GM12878 (cell line): ENCODE measurements at regions not wholly inside any gene's neighbourhood (a gene's known extent, or its start where the extent isn't known, plus 50 kb on each side); places are given as distances from the start of the nearest gene placed in this dataset.

Source experiments
- ATAC-seq: fragments of 200-7000 bp; cut with Tn5 transposase; 3 replicates; pipeline ENCODE4 v1.9.1; 2020; ENCODE audit warnings: mild to moderate bottlenecking, moderate library complexity
- BruUV-seq: library from RNA; stranded (reverse); fragments of 400-500 nt; replicated peaks from 2 replicates; lab custom pipeline; 2021; lab: Mats Ljungman, UMichigan
- CTCF ChIA-PET: fragments of 300-600 bp; sonication (Branson Sonifier 250); formaldehyde crosslinking; extraction: SDS; loops from one replicate; lab custom pipeline; 2021; ENCODE audit warnings: inconsistent platforms; lab: Yijun Ruan, JAX
- POLR2A ChIA-PET: fragments of 350-600 bp; formaldehyde crosslinking; extraction: SDS; loops from one replicate; lab custom pipeline; 2021; ENCODE audit warnings: inconsistent platforms; lab: Charles Lee
- RAD21 ChIA-PET: fragments of 300-600 bp; sonication (Branson Sonifier 250); formaldehyde crosslinking; loops from one replicate; lab custom pipeline; 2023; ENCODE audit warnings: antibody characterized with exemption; ENCODE audit not compliant: unreplicated experiment; lab: Charles Lee
- SMC1A ChIA-PET: fragments of 300-600 bp; sonication (Branson Sonifier 250); formaldehyde crosslinking; loops from one replicate; lab custom pipeline; 2023; ENCODE audit not compliant: unreplicated experiment, uncharacterized antibody; lab: Charles Lee
- DNase-seq: peaks from one replicate; pipeline ENCODE4 v3.0.0-alpha.2; 2011; ENCODE audit warnings: low read depth, low spot score
- FAIRE-seq: peaks from 3 replicates; lab custom pipeline; 2011; peaks lifted over from hg19 to GRCh38; lab: Jason Lieb, UNC
- H2AFZ ChIP-seq: 2 replicates; pipeline ENCODE4 v1.6.0; 2011; ENCODE audit warnings: low read depth, low read length, control low read depth; ENCODE audit not compliant: control insufficient read depth
- H3K27ac ChIP-seq: 2 replicates; pipeline ENCODE4 v1.5.1; 2011; ENCODE audit warnings: control low read depth; ENCODE audit not compliant: control insufficient read depth, insufficient read depth
- H3K27me3 ChIP-seq, 2 experiments: replicated peaks in 1 of 2; 2 replicates each; pipeline versions ENCODE4 v1.6.0 to v1.6.1; 2011; ENCODE audit warnings: low read length in 1 of 2; ENCODE audit not compliant: control insufficient read depth in 2 of 2, insufficient read depth in 2 of 2
- H3K36me3 ChIP-seq, 2 experiments: 2 replicates each; pipeline ENCODE4 v1.5.1; 2011; ENCODE audit warnings: low read length in 1 of 2; ENCODE audit not compliant: control insufficient read depth in 2 of 2, insufficient read depth in 2 of 2
- H3K4me1 ChIP-seq: 2 replicates; pipeline ENCODE4 v1.6.1; 2011; ENCODE audit warnings: mild to moderate bottlenecking, low read length, moderate library complexity, mixed read lengths; ENCODE audit not compliant: control insufficient read depth, insufficient read depth
- H3K4me2 ChIP-seq: 2 replicates; pipeline ENCODE4 v1.6.0; 2011; ENCODE audit warnings: control low read depth; ENCODE audit not compliant: control insufficient read depth, insufficient read depth
- H3K4me3 ChIP-seq: fragments of 200-600 bp; sonication (generic); 2 replicates; pipeline ENCODE4 v1.5.1; 2016
- H3K79me2 ChIP-seq: 2 replicates; pipeline ENCODE4 v1.6.0; 2011; ENCODE audit warnings: low read length; ENCODE audit not compliant: control insufficient read depth, insufficient read depth
- H3K9ac ChIP-seq: 2 replicates; pipeline ENCODE4 v1.8.0; 2011; ENCODE audit warnings: low read length, control low read depth, mixed read lengths; ENCODE audit not compliant: control insufficient read depth, insufficient read depth
- H3K9me3 ChIP-seq: replicated peaks from 3 replicates; pipeline ENCODE4 v1.5.1; 2011; ENCODE audit warnings: mild to moderate bottlenecking, low read length; ENCODE audit not compliant: control insufficient read depth, insufficient read depth
- H4K20me1 ChIP-seq: 2 replicates; pipeline ENCODE4 v1.6.0; 2011; ENCODE audit not compliant: control insufficient read depth, insufficient read depth
- BHLHE40 ChIP-seq, 2 experiments: fragments of 450-650 bp in 1 of 2; IDR thresholded peaks; 2 replicates each; pipeline ENCODE4 v1.6.1; 2011 to 2017; ENCODE audit warnings: low read depth in 2 of 2, borderline replicate concordance in 1 of 2, improper control_type of control experiment in 1 of 2, low read length in 1 of 2, mild to moderate bottlenecking in 1 of 2
- CHD4 ChIP-seq: fragments of 200-600 bp; sonication (generic); IDR thresholded peaks from 2 replicates; pipeline ENCODE4 v1.6.1; 2016; ENCODE audit warnings: mild to moderate bottlenecking
- HDAC6 ChIP-seq: fragments of 200-600 bp; sonication (generic); IDR thresholded peaks from one replicate; pipeline ENCODE4 v1.8.0; 2017; ENCODE audit warnings: antibody characterized with exemption; ENCODE audit not compliant: unreplicated experiment
- KLF5 ChIP-seq: fragments of 450-650 bp; IDR thresholded peaks from 2 replicates; pipeline ENCODE4 v1.6.1; 2014; ENCODE audit warnings: mild to moderate bottlenecking; ENCODE audit not compliant: partially characterized antibody
- MEF2A ChIP-seq: IDR thresholded peaks from 2 replicates; pipeline ENCODE4 v1.6.1; 2011; ENCODE audit warnings: low read depth, mild to moderate bottlenecking, low read length, moderate library complexity; ENCODE audit not compliant: insufficient read depth
- NR2C1 ChIP-seq: fragments of 450-650 bp; IDR thresholded peaks from 2 replicates; pipeline ENCODE4 v1.6.1; 2017; ENCODE audit warnings: antibody characterized with exemption, mild to moderate bottlenecking, moderate library complexity
- NR2F1 ChIP-seq: fragments of 450-650 bp; conservative IDR thresholded peaks from 2 replicates; pipeline ENCODE4 v1.6.1; 2017; ENCODE audit warnings: mild to moderate bottlenecking
- POLR2AphosphoS5 ChIP-seq: IDR thresholded peaks from 2 replicates; pipeline ENCODE4 v1.6.1; 2011; ENCODE audit warnings: mild to moderate bottlenecking, low read length, inconsistent platforms
- POU2F2 ChIP-seq: IDR thresholded peaks from 3 replicates; pipeline ENCODE4 v1.6.1; 2011; ENCODE audit warnings: low read depth, mild to moderate bottlenecking, low read length, borderline replicate concordance
- RB1 ChIP-seq: fragments of 450-650 bp; formaldehyde crosslinking; IDR thresholded peaks from 2 replicates; pipeline ENCODE4 v1.6.1; 2017; ENCODE audit warnings: mild to moderate bottlenecking, borderline replicate concordance
- TAF1 ChIP-seq: IDR thresholded peaks from 2 replicates; pipeline ENCODE4 v1.6.1; 2011; ENCODE audit warnings: mild to moderate bottlenecking, low read depth, low read length, borderline replicate concordance
- ZBED1 ChIP-seq: IDR thresholded peaks from 2 replicates; pipeline ENCODE4 v1.6.1; 2016; ENCODE audit warnings: borderline replicate concordance
- WGBS: methylation state at CpG from one replicate; pipeline ENCODE4 v1.1.6; 2016; ENCODE audit warnings: low lambda C conversion rate; ENCODE audit not compliant: insufficient replicate concordance, insufficient coverage; ENCODE audit errors: missing lambda C conversion rate; 5-methylcytosine and 5-hydroxymethylcytosine counted together
- in situ Hi-C: fragments of 300-500 bp; cut with MboI; formaldehyde crosslinking; loops from 9 replicates; pipeline ENCODE4 v1.14.3; 2018; ENCODE audit warnings: mixed read lengths
- intact Hi-C: fragments of 100-400 bp; cut with micrococcal nuclease; formaldehyde crosslinking; loops from one replicate; pipeline ENCODE4 v1.14.2; 2022; ENCODE audit not compliant: unreplicated experiment

GRCh38 chr12:46464863-46465262 lies 92.3 kb upstream of the SLC38A2 start:
- ATAC-seq (no peak), DNase-seq (no peak), FAIRE-seq (no peak)
- TF ChIP-seq NR2C1, result no peak
- TF ChIP-seq ZBED1, result no peak
- TF ChIP-seq NR2F1, result no peak
- TF ChIP-seq CHD4, result no peak
- TF ChIP-seq HDAC6, result no peak
- TF ChIP-seq POLR2AphosphoS5, result no peak
- TF ChIP-seq KLF5, result no peak
- no peak for TF ChIP-seq BHLHE40 (IDR thresholded peaks at IDR 0.05; ENCODE audit: borderline replicate concordance in 1 of 2, low read depth in 2 of 2, low read length in 1 of 2)
- no peak for TF ChIP-seq RB1
- TF ChIP-seq MEF2A, result no peak
- TF ChIP-seq TAF1, result no peak
- no peak for TF ChIP-seq POU2F2
- Histone ChIP-seq H3K4me1 (peaks cover 12% of the 10 kb centered on the region), H3K9me3 (no peaks in the 10 kb centered on the region), H3K9ac (no peak overlapping the region), H3K27me3 (no peaks in the 10 kb centered on the region), H3K4me3 (no peak overlapping the region), H4K20me1 (no peaks in the 10 kb centered on the region), H3K36me3 (no peaks in the 10 kb centered on the region), H3K4me2 (no peak overlapping the region), H2AFZ (no peak overlapping the region), H3K27ac (no peak overlapping the region), H3K79me2 (no peaks in the 10 kb centered on the region)
- POLR2A ChIA-PET, result interaction anchor here (0.6 kb wide), 1 partner anchor 1238 kb away, joined by 4 read pairs; no protein-coding TSS in a partner anchor
- SMC1A ChIA-PET, result no interaction called here
- 100% methylated on average over 3 of the region's 3 CpGs for WGBS
- intact Hi-C loops (no loop called here), in situ Hi-C loops (no loop called here)
- RAD21 ChIA-PET, result interaction anchor here (1.2 kb wide), 1 partner anchor 52 kb away, joined by 4 read pairs; no protein-coding TSS in a partner anchor
- BruUV-seq, result no TSS peak
- CTCF ChIA-PET, result interaction anchor here (0.5 to 0.6 kb wide), 2 partner anchors 18 to 601 kb away, joined by 3 to 4 read pairs; no protein-coding TSS in a partner anchor
